Ishikawa (cell line): ENCODE measurements at regions not wholly inside any gene's neighbourhood (a gene's known extent, or its start where the extent isn't known, plus 50 kb on each side); places are given as distances from the start of the nearest gene placed in this dataset.

ENCODE experiments used
- CEBPB ChIP-seq: IDR thresholded peaks from 2 replicates; pipeline ENCODE4 v1.6.1; 2012
- CREB1 ChIP-seq: IDR thresholded peaks from 2 replicates; pipeline ENCODE4 v1.6.1; 2012; ENCODE audit warnings: low read depth
- EGR1 ChIP-seq: IDR thresholded peaks from 2 replicates; pipeline ENCODE4 v1.6.1; 2012
- EP300 ChIP-seq: IDR thresholded peaks from 2 replicates; pipeline ENCODE4 v1.6.1; 2012; ENCODE audit warnings: borderline replicate concordance
- FOXM1 ChIP-seq: IDR thresholded peaks from 2 replicates; pipeline ENCODE4 v1.6.1; 2012; ENCODE audit warnings: low read depth, borderline replicate concordance
- MAX ChIP-seq: IDR thresholded peaks from 2 replicates; pipeline ENCODE4 v1.6.1; 2012
- NFIC ChIP-seq: IDR thresholded peaks from 2 replicates; pipeline ENCODE4 v1.6.1; 2012
- RAD21 ChIP-seq: IDR thresholded peaks from 2 replicates; pipeline ENCODE4 v1.6.1; 2012; ENCODE audit warnings: low read depth
- REST ChIP-seq: IDR thresholded peaks from 2 replicates; pipeline ENCODE4 v1.6.1; 2012; ENCODE audit warnings: low read depth, mild to moderate bottlenecking
- TAF1 ChIP-seq: IDR thresholded peaks from 2 replicates; pipeline ENCODE4 v1.6.1; 2012; ENCODE audit warnings: low read depth, mild to moderate bottlenecking
- TCF12 ChIP-seq: IDR thresholded peaks from 2 replicates; pipeline ENCODE4 v1.6.1; 2012; ENCODE audit warnings: low read depth
- TEAD4 ChIP-seq: IDR thresholded peaks from 2 replicates; pipeline ENCODE4 v1.6.1; 2012
- USF1 ChIP-seq: IDR thresholded peaks from 2 replicates; pipeline ENCODE4 v1.6.1; 2012
- YY1 ChIP-seq: IDR thresholded peaks from 2 replicates; pipeline ENCODE4 v1.6.1; 2012; ENCODE audit warnings: low read depth
- ZBTB7A ChIP-seq: IDR thresholded peaks from 2 replicates; pipeline ENCODE4 v1.6.1; 2012; ENCODE audit warnings: low read depth

- TF ChIP-seq ZBTB7A (no peak), MAX (no peak), CREB1 (no peak), EGR1 (no peak), RAD21 (no peak), USF1 (no peak)
Measured at GRCh38 chr14:66165337-66165736, 320.8 kb upstream of the CCDC196 start.

GRCh38 chr14:66174453-66174891 is 311.7 kb upstream of the CCDC196 start:
- TF ChIP-seq USF1 (no peak), ZBTB7A (no peak), YY1 (no peak), TCF12 (no peak), TAF1 (no peak), REST (no peak), MAX (no peak), CEBPB (no peak), EGR1 (no peak), CREB1 (no peak), NFIC (no peak), RAD21 (no peak), TEAD4 (no peak), FOXM1 (no peak)

GRCh38 chr14:66177935-66178334 is 308.2 kb upstream of the CCDC196 start:
- TF ChIP-seq CEBPB (no peak), CREB1 (no peak), YY1 (no peak), ZBTB7A (no peak), REST (no peak), RAD21 (no peak), MAX (no peak), TEAD4 (no peak), TCF12 (no peak), TAF1 (no peak), FOXM1 (no peak), USF1 (no peak), NFIC (no peak), EGR1 (no peak), EP300 (no peak)

DNA sequence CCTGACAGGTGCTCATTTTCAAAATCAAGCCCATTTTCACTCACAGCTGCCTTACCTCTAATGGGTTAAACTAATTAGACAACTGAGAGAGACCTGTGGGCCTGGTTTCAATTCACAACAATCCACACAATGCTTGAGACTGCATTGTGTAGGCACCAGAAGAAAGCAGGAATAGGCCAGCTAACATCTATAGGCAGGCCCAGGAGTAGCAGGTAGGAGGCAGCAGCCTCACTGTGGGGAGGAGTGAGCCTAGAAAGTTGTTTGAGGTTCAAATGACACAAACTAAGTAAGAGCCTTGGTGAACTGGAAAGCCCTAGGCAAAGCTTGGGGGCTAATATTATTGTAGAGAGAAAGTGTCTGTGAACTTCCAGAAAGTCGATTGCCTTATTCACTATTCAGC is 289.5 kb upstream of the CCDC196 start:
- TF ChIP-seq MAX (no peak), YY1 (no peak), FOXM1 (no peak), RAD21 (no peak), EGR1 (no peak), TEAD4 (no peak), TAF1 (no peak), EP300 (no peak), CREB1 (no peak), REST (no peak), TCF12 (no peak), ZBTB7A (no peak), CEBPB (no peak), USF1 (no peak), NFIC (no peak)
